GM12878 (cell line): ENCODE measurements at regions not wholly inside any gene's neighbourhood (a gene's known extent, or its start where the extent isn't known, plus 50 kb on each side); places are given as distances from the start of the nearest gene placed in this dataset.

Experiments
- KDM1A ChIP-seq: fragments of 200-600 bp; sonication (generic); IDR thresholded peaks from 2 replicates; pipeline ENCODE4 v1.6.1; 2016; ENCODE audit warnings: borderline replicate concordance
- MTA2 ChIP-seq: fragments of 450-650 bp; IDR thresholded peaks from 2 replicates; pipeline ENCODE4 v1.6.1; 2016; ENCODE audit warnings: low read depth, mild to moderate bottlenecking, moderate library complexity
- POLR2AphosphoS5 ChIP-seq: IDR thresholded peaks from 2 replicates; pipeline ENCODE4 v1.6.1; 2011; ENCODE audit warnings: mild to moderate bottlenecking, low read length, inconsistent platforms
- USF1 ChIP-seq: IDR thresholded peaks from 2 replicates; pipeline ENCODE4 v1.6.1; 2011; ENCODE audit warnings: borderline replicate concordance, low read depth, mild to moderate bottlenecking, moderate library complexity, mixed read lengths, low read length; ENCODE audit not compliant: insufficient read depth; ENCODE audit errors: extremely low read length
- TF ChIP-seq, protein P1 (sequence below), 3 experiments: IDR thresholded peaks in 2 of 3; conservative IDR thresholded peaks in 1 of 3; 2 replicates each; pipeline ENCODE4 v1.5.1; 2011; ENCODE audit warnings: low read depth in 3 of 3, low read length in 3 of 3, mild to moderate bottlenecking in 3 of 3, control low read depth in 2 of 3, moderate library complexity in 2 of 3, inconsistent platforms in 1 of 3, mixed read lengths in 1 of 3; ENCODE audit not compliant: control insufficient read depth in 2 of 3, insufficient read depth in 1 of 3; ENCODE audit errors: extremely low read depth in 1 of 3

- TF ChIP-seq, protein P1, sequence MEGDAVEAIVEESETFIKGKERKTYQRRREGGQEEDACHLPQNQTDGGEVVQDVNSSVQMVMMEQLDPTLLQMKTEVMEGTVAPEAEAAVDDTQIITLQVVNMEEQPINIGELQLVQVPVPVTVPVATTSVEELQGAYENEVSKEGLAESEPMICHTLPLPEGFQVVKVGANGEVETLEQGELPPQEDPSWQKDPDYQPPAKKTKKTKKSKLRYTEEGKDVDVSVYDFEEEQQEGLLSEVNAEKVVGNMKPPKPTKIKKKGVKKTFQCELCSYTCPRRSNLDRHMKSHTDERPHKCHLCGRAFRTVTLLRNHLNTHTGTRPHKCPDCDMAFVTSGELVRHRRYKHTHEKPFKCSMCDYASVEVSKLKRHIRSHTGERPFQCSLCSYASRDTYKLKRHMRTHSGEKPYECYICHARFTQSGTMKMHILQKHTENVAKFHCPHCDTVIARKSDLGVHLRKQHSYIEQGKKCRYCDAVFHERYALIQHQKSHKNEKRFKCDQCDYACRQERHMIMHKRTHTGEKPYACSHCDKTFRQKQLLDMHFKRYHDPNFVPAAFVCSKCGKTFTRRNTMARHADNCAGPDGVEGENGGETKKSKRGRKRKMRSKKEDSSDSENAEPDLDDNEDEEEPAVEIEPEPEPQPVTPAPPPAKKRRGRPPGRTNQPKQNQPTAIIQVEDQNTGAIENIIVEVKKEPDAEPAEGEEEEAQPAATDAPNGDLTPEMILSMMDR (IDR thresholded peaks at IDR 0.05 in 2 of 3, conservative IDR thresholded peaks at IDR 0.05 in 1 of 3; ENCODE audit: control insufficient read depth in 2 of 3, extremely low read depth in 1 of 3, insufficient read depth in 1 of 3, low read depth in 3 of 3, low read length in 3 of 3), result no peak
- TF ChIP-seq USF1, result no peak
- no peak for TF ChIP-seq POLR2AphosphoS5
- no peak for TF ChIP-seq KDM1A
- TF ChIP-seq MTA2, result no peak
Observed at GRCh38 chr4:177201614-177202013, 108.1 kb upstream of the NEIL3 start.
